Prostate gland (tissue), 2 donors: ENCODE measurements at regions not wholly inside any gene's neighbourhood (a gene's known extent, or its start where the extent isn't known, plus 50 kb on each side); places are given as distances from the start of the nearest gene placed in this dataset.

Source experiments
- POLR2A ChIP-seq: fragments of 450-650 bp; IDR thresholded peaks from one replicate; pipeline ENCODE4 v1.6.1; 2016; ENCODE audit warnings: antibody characterized with exemption, mild to moderate bottlenecking
- TF ChIP-seq, protein P1 (sequence below), 4 experiments: fragments of 200-600 bp in 2 of 4; fragments of 450-650 bp in 2 of 4; sonication (generic) in 2 of 4; IDR thresholded peaks; 1 replicate in 3 of 4; 2 replicates in 1 of 4; pipeline ENCODE4 v1.5.1; 2016 to 2019; ENCODE audit warnings: antibody characterized with exemption in 4 of 4, mild to moderate bottlenecking in 2 of 4, moderate library complexity in 2 of 4

DNA sequence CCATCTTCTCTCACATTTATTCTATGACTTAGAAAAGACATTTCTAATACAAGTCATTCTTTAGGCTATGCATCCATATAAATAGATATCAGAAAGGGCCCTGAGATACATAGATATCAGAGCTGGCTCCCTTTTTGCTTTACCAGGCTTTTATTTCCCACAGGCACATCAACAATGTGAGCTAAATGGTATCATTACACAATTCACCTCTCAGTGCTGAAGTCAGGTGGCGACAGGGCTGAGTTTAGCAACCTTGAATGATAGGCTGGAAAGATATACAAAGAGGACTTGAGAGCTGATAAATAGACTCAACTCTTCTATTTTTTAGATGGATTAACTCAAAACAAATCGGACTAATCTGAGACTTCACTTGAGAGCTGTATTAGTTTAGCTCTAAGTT lies 189.2 kb upstream of the COL1A2 start:
- TF ChIP-seq POLR2A: no peak
- TF ChIP-seq, protein P1, sequence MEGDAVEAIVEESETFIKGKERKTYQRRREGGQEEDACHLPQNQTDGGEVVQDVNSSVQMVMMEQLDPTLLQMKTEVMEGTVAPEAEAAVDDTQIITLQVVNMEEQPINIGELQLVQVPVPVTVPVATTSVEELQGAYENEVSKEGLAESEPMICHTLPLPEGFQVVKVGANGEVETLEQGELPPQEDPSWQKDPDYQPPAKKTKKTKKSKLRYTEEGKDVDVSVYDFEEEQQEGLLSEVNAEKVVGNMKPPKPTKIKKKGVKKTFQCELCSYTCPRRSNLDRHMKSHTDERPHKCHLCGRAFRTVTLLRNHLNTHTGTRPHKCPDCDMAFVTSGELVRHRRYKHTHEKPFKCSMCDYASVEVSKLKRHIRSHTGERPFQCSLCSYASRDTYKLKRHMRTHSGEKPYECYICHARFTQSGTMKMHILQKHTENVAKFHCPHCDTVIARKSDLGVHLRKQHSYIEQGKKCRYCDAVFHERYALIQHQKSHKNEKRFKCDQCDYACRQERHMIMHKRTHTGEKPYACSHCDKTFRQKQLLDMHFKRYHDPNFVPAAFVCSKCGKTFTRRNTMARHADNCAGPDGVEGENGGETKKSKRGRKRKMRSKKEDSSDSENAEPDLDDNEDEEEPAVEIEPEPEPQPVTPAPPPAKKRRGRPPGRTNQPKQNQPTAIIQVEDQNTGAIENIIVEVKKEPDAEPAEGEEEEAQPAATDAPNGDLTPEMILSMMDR (IDR thresholded peaks at IDR 0.05): no peak
